Activated T-helper 9 cell treated with anti-CD3 and anti-CD28 coated beads, Interleukin-2, amount 50 U/mL, for 16 hours (primary cell): ENCODE measurements at regions not wholly inside any gene's neighbourhood (a gene's known extent, or its start where the extent isn't known, plus 50 kb on each side); places are given as distances from the start of the nearest gene placed in this dataset.
"Not testable (repeated sequence)": the region's sequence is repeated elsewhere in the genome, so short reads cannot be mapped to it uniquely, and the experiment has no call there.

Experiments used
- DNase-seq: peaks from one replicate; pipeline ENCODE4 v3.0.0-alpha.2; 2020; ENCODE audit warnings: low read depth

DNA sequence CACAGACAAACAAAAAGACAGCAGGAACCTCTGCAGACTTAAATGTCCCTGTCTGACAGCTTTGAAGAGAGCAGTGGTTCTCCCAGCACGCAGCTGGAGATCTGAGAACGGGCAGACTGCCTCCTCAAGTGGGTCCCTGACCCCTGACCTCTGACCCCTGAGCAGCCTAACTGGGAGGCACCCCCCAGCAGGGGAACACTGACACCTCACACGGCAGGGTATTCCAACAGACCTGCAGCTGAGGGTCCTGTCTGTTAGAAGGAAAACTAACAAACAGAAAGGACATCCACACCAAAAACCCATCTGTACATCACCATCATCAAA, 182.3 kb upstream of the NECTIN3 start:
- not testable (repeated sequence) for DNase-seq

DNA sequence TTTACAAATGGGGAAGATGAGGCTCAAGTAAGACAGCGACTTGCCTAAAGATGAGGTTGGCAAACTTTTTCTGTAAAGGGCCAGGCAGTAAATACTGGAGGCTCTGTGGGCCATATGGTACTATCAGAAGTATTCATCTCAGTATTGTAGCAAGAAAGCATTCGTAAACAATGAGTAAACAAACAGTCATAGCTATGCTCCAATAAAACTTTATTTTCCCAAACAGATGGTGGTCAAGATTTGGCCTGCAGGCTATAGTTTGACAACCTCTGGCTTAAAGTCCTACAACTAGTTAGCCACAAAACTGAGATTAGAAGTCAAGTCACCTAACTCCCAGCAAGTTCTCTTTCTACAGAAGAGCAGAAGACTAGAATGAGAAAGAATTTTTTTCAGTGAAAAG, 177.0 kb upstream of the NECTIN3 start:
- DNase-seq, result no peak

DNA sequence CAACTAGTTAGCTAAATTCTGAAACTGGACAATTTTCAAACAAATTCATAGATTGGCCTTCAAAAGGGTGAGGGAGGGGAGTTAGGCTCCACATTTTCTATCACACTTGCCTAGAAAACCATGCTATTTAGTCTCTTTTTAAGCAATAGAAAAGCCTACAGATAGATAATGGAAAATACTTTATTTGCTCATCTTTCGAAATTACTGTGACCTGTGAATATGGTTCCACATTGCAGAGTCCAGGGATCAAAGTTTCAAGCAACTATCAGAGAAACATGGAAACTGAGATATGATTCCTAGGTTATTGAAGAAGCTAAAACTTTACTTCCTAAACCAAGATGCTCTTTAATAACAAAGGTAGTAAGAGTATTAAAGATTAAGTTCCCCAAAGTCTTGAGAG, 176.6 kb upstream of the NECTIN3 start:
- DNase-seq, result no peak

- no peak for DNase-seq
Measured at GRCh38 chr3:110897046-110897445, 174.6 kb upstream of the NECTIN3 start.

DNA sequence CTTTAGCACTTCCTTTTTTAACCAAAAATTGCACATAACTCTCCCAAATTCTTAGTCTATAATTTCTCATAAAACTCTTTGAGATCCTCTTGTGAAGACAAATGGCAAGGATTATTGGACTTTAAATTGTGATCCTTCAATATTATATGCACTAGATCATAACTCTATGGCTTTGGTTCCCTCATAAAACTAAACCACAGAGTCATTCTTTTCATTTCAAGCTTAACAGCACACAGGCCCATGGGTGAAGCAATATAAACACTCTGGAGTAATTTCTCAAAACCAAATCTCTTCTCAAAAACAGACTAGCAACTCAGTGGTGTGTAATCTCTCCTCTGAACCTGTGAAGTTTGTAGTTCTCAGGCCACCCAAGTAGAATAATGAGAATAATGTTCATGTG, 171.0 kb upstream of the NECTIN3 start:
- DNase-seq, result no peak

GRCh38 chr3:110901536-110901935, 170.1 kb upstream of the NECTIN3 start:
- DNase-seq, result no peak

DNA sequence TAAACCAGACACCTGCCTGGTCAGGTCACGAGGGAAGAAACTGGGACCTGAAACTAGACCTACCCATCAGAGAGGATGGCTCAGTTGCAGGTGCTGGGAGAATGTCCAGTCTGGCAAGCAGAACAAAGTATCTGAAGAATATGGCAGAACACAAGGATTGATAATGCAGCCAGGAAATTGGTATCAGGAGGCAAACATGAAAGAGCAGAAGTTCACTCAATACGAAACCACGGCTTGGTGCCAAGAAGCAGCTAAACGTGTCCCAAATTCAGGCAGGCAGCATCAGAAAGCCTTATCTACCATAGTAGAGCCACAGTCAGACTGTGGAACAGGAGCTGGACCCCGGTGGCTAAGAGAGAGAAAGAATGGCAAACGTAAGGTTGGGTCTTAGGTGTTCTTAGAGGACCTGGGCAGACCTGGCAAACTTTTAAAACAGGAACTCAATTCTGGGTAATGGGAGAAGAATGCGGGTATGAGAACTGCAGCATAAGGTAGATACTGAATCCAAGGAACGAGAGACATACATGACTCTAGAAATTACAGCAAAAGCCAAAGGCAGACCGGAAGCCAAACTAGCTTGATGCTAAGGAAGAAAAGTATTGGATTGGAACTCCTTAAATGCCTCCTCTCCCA, 169.0 kb upstream of the NECTIN3 start:
- DNase-seq, result no peak

GRCh38 chr3:110903771-110904519, 167.7 kb upstream of the NECTIN3 start:
- DNase-seq, result no peak

DNA sequence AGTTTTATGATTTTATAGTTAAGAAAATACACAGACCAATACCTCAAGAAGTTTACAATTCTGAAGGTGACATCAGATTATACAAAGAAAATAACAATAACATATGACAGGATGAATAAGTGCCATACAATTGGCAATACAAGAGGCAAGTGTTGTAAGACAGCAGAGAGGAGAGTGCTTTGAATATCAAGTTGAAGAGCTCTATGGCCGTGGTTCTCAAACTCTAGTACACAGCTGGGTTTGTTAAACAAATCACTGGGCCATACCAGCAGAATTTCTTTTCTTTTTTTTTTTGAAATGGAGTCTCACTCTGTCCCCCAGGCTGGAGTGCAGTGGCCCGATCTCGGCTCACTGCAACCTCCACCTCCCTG, 167.1 kb upstream of the NECTIN3 start:
- DNase-seq, result no peak

DNA sequence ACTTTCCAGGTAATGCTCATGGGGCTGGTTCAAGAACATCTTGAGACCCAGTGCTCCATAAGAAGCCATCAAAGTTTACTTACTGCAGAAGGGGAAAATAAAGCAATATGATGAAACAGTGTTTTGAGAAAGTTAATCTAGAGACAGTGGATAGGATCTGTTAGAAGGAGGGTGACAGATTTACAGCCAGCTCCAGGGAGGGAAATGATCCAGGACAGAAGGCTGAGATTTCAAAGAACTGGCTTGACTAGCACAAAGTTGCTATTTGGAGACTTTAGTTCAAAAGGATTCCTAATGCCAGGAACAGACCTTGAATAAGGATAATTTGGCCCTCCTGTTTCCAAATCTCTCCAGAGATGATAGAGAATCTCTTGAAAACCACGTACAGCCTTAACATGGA, 166.5 kb upstream of the NECTIN3 start:
- no peak for DNase-seq

- no peak for DNase-seq
Measured at GRCh38 chr3:110909839-110910238, 161.8 kb upstream of the NECTIN3 start.

DNA sequence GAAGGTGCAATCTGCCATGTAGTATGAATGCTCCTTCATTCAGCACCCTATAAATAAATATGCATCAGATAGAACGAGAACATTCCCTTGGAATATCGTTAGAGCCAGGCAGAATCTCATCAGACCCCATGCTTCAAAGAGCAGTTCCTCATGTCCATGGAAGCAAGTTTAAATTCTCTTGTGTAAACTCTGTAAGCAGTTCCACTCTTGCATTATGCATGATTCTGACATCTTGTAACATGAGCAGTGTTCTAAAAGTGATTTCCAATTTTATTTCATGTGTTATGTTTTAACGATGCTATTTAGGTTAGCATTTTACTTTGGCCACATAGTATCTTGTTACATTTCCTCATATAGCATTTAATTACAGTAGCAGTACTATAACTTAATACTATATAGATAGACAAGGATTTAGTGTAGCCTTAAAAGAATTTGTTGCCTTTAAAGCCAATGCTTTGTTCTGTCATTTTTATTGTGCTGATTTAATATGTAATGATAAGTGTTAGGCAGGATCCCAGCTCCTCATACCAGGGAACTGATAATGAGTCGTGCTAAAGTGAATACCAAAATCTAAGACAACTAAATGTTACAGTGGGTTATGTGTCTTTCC, 161.2 kb upstream of the NECTIN3 start:
- no peak for DNase-seq

DNA sequence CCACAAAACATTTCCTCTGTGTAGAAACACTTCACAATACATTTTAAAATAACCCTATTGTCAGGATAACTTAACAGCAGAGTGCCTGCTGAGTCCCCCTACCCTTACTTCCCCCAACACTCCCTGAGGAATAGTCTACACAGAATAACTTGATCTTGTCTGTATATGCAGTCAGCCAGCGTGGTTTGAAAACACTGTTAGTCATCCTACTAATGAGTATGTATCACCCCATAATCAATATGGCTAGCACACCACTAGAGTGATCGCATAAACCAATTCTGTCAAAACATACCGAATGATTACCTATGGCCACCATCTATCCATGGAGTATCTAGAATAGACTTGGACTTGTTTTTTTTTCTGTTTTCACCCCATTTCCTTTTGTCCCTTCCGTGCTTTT, 152.7 kb upstream of the NECTIN3 start:
- no peak for DNase-seq

- DNase-seq, result no peak
Measured at GRCh38 chr3:110925798-110926197, 145.8 kb upstream of the NECTIN3 start.

GRCh38 chr3:110928016-110928662, 143.5 kb upstream of the NECTIN3 start:
- no peak for DNase-seq

GRCh38 chr3:110929816-110930215, 141.8 kb upstream of the NECTIN3 start:
- no peak for DNase-seq

DNA sequence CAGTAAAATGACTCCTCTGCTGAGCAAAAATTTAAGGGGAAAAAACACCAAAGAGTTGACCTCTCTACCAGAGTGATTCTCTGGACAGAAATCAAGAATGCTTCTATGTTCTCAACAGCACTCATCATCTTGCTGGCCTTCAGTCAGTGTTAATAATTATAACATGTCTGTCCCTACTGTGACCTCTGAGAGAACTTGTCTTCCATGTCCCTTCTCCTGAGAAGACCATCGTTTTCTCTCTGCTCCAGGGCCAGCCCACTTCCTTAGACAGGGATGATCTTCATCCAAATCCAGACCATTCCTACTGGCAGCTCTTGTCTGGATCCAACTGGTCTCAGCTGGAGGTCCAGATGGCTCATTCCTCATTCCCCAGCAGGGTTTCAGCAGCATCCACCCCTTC, 139.0 kb upstream of the NECTIN3 start:
- no peak for DNase-seq

DNA sequence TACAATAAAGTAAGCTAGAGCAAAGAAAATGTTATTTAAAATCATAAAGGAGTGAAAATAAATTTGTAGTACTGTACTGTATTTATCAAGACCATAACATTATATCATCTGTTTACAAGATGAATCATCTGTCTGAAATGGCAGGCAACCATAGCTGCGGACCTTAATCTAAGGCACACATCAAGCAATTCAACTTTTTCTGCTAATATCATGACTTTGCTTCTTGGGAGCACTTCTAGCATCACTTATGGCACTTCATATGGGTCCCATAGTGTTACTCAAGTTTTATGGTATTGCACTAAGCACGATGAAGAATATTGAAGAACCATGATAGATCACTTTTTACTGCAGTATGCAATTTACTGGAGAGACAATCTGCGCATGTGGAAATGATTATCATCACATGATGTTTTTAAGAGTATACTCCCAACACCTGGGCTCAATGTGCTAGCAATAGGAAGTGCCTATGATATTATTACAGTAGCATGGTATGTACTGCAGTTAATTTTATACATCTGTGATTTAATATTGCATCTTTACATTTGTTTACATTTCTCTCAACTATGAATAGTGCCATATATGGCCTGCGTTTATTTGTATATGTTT, 137.7 kb upstream of the NECTIN3 start:
- DNase-seq, result no peak

GRCh38 chr3:110938629-110939028, 133.0 kb upstream of the NECTIN3 start:
- no peak for DNase-seq

GRCh38 chr3:110940055-110940454, 131.6 kb upstream of the NECTIN3 start:
- no peak for DNase-seq

DNA sequence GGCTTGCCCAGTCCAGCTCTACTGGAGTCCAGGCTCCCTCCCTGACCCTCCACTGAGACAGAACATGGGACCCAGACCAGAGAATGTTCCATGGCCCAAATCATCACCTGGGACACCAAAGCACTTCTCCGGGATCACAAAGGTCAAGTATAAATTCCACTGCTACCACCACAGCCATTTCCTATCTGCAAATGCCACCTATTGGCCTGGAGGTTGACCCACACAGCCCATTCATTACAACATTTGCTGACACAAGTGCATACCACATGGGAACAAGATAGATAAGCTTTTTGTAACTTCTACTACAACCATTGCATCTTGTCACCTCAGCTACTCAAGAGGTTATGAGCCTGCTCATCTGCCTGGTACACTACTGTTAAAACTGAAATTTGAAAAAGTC, 126.8 kb upstream of the NECTIN3 start:
- no peak for DNase-seq

DNA sequence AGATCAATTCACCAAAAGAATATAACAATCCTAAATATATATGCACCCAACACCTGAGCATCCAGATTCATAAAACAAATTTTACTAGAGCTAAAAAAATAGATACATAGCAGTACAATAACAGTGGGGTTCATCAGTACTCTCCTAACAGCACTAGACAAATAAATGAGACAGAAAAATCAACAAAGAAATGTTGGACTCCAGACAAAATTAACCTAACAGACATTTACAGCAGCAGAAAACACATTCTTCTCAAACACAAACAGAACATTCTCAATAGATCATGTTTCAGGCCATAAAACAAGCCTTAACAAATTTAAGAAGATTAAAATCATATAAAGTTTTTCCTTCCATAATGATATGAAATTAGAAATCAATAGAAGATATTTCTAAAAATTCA, 124.8 kb upstream of the NECTIN3 start:
- DNase-seq, result no peak

DNA sequence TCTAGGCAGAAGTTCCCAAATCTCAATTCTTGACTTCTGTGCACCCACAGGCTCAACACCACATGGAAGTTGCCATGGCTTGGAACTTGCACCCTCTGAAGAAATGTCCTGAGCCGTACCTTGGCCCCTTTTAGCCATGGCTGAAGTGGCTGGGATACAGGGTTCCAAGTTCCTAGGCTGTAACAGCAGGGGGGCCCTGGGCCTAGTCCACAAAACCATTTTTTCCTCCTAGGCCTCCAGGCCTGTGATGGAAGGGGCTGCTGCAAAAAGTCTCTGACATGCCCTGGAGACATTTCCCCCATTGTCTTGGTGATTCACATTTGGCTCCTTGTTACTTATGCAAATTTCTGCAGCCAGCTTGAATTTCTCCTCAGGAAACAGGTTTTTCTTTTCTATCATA, 122.4 kb upstream of the NECTIN3 start:
- not testable (repeated sequence) for DNase-seq
